Tibial artery (tissue), 4 donors: ENCODE measurements at regions not wholly inside any gene's neighbourhood (a gene's known extent, or its start where the extent isn't known, plus 50 kb on each side); places are given as distances from the start of the nearest gene placed in this dataset.

Experiments used
- DNase-seq, 2 donors: peaks; one replicate each; pipeline ENCODE4 v3.0.0-alpha.2; 2019
- H3K27ac ChIP-seq, 2 donors: fragments of 200-600 bp; sonication (generic) in 1 of 2; 1 replicate in 1 of 2; 2 replicates in 1 of 2; pipeline ENCODE4 v1.5.1; 2018 to 2019; ENCODE audit warnings: mild to moderate bottlenecking in 1 of 2
- H3K27me3 ChIP-seq, 2 donors: fragments of 200-600 bp; sonication (generic) in 1 of 2; one replicate each; pipeline versions ENCODE4 v1.5.1 to v1.6.0; 2016 to 2019
- H3K36me3 ChIP-seq, 3 donors: fragments of 200-600 bp; sonication (generic) in 2 of 3; one replicate each; pipeline ENCODE4 v1.5.1; 2016 to 2019; ENCODE audit warnings: mild to moderate bottlenecking in 2 of 3
- H3K4me1 ChIP-seq, 4 donors: fragments of 200-600 bp; sonication (generic) in 2 of 4; 1 replicate in 3 of 4; 2 replicates in 1 of 4; pipeline ENCODE4 v1.5.1; 2016 to 2019
- H3K4me3 ChIP-seq, 2 donors: fragments of 200-600 bp; sonication (generic) in 1 of 2; 1 replicate in 1 of 2; 2 replicates in 1 of 2; pipeline ENCODE4 v1.5.1; 2018 to 2019; ENCODE audit warnings: mild to moderate bottlenecking in 2 of 2
- H3K9me3 ChIP-seq, 3 donors: fragments of 200-600 bp; sonication (generic) in 1 of 3; one replicate each; pipeline ENCODE4 v1.5.1; 2016 to 2019
- CTCF ChIP-seq, 2 experiments: fragments of 200-600 bp in 1 of 2; fragments of 450-650 bp in 1 of 2; IDR thresholded peaks; one replicate each; pipeline ENCODE4 v1.5.1; 2017 to 2019; ENCODE audit warnings: antibody characterized with exemption in 2 of 2, mild to moderate bottlenecking in 1 of 2, moderate library complexity in 1 of 2
- intact Hi-C: fragments of 100-400 bp; cut with DNase I; formaldehyde crosslinking; loops from one replicate; pipeline ENCODE4 v1.15.0; 2023; ENCODE audit warnings: low total_unique reads

GRCh38 chr12:43062201-43062895 lies 472.8 kb upstream of the PRICKLE1 start:
- TF ChIP-seq CTCF (IDR thresholded peaks at IDR 0.05): no peak
- H3K36me3 ChIP-seq: no peaks in the 10 kb centered on the region
- H3K4me1 ChIP-seq: no peaks in the 10 kb centered on the region
- no peak for DNase-seq
- H3K27ac ChIP-seq: no peak overlapping the region
- no peak overlapping the region for H3K4me3 ChIP-seq
- intact Hi-C loops: no loop called here
- H3K27me3 ChIP-seq: no peaks in the 10 kb centered on the region
- H3K9me3 ChIP-seq: no peaks in the 10 kb centered on the region

GRCh38 chr12:43060742-43061141 lies 471.2 kb upstream of the PRICKLE1 start:
- H3K36me3 ChIP-seq: no peaks in the 10 kb centered on the region
- no peak overlapping the region for H3K27ac ChIP-seq
- no peaks in the 10 kb centered on the region for H3K27me3 ChIP-seq
- intact Hi-C loops: no loop called here
- H3K4me1 ChIP-seq: no peaks in the 10 kb centered on the region
- H3K9me3 ChIP-seq: no peaks in the 10 kb centered on the region
- DNase-seq: no peak
- no peak for TF ChIP-seq CTCF (IDR thresholded peaks at IDR 0.05)
- no peak overlapping the region for H3K4me3 ChIP-seq

- Histone ChIP-seq H3K9me3 (no peaks in the 10 kb centered on the region), H3K27me3 (no peaks in the 10 kb centered on the region), H3K4me3 (no peak overlapping the region), H3K36me3 (no peaks in the 10 kb centered on the region), H3K4me1 (no peaks in the 10 kb centered on the region), H3K27ac (no peak overlapping the region)
- no peak for DNase-seq
- intact Hi-C loops: no loop called here
- no peak for TF ChIP-seq CTCF (IDR thresholded peaks at IDR 0.05)
Observed at GRCh38 chr12:43058616-43059015, 469.1 kb upstream of the PRICKLE1 start.

- DNase-seq: no peak
- intact Hi-C loops: no loop called here
- TF ChIP-seq CTCF (IDR thresholded peaks at IDR 0.05): no peak
- H3K36me3 ChIP-seq: no peaks in the 10 kb centered on the region
- no peaks in the 10 kb centered on the region for H3K27me3 ChIP-seq
- no peaks in the 10 kb centered on the region for H3K9me3 ChIP-seq
- H3K4me3 ChIP-seq: no peak overlapping the region
- H3K27ac ChIP-seq: no peak overlapping the region
- no peaks in the 10 kb centered on the region for H3K4me1 ChIP-seq
Observed at GRCh38 chr12:43057566-43057965, 468.0 kb upstream of the PRICKLE1 start.

GRCh38 chr12:43054085-43054484 lies 464.5 kb upstream of the PRICKLE1 start:
- Histone ChIP-seq H3K4me3 (no peak overlapping the region), H3K27me3 (no peaks in the 10 kb centered on the region), H3K9me3 (no peaks in the 10 kb centered on the region), H3K36me3 (no peaks in the 10 kb centered on the region), H3K27ac (no peak overlapping the region), H3K4me1 (no peaks in the 10 kb centered on the region)
- DNase-seq: no peak
- intact Hi-C loops: no loop called here
- TF ChIP-seq CTCF (IDR thresholded peaks at IDR 0.05): no peak

GRCh38 chr12:43052441-43052840 lies 462.9 kb upstream of the PRICKLE1 start:
- no peaks in the 10 kb centered on the region for H3K4me1 ChIP-seq
- H3K36me3 ChIP-seq: no peaks in the 10 kb centered on the region
- no peaks in the 10 kb centered on the region for H3K27me3 ChIP-seq
- DNase-seq: no peak
- TF ChIP-seq CTCF (IDR thresholded peaks at IDR 0.05): no peak
- intact Hi-C loops: no loop called here
- no peaks in the 10 kb centered on the region for H3K9me3 ChIP-seq
- no peak overlapping the region for H3K27ac ChIP-seq
- no peak overlapping the region for H3K4me3 ChIP-seq
